H1 (cell line): ENCODE measurements at regions not wholly inside any gene's neighbourhood (a gene's known extent, or its start where the extent isn't known, plus 50 kb on each side); places are given as distances from the start of the nearest gene placed in this dataset.

ENCODE experiments used
- CTCF ChIA-PET: fragments of 300-600 bp; sonication (Branson Sonifier 250); formaldehyde crosslinking; loops from one replicate; lab custom pipeline; 2021; ENCODE audit not compliant: partially characterized antibody; lab: Charles Lee
- POLR2A ChIA-PET: fragments of 300-600 bp; sonication (Branson Sonifier 250); formaldehyde crosslinking; loops from one replicate; lab custom pipeline; 2021; ENCODE audit warnings: inconsistent platforms; ENCODE audit not compliant: partially characterized antibody; lab: Charles Lee
- DNase-seq, 2 experiments: peaks; one replicate each; pipeline versions ENCODE4 v3.0.0 to v3.0.0-alpha.2; 2010 to 2022; ENCODE audit warnings: low spot score in 2 of 2, low read depth in 1 of 2, mixed read lengths in 1 of 2
- FAIRE-seq: peaks from 2 replicates; lab custom pipeline; 2011; peaks lifted over from hg19 to GRCh38; lab: Jason Lieb, UNC
- H2AFZ ChIP-seq: 2 replicates; pipeline ENCODE4 v1.8.1; 2012; ENCODE audit warnings: low read length, inconsistent platforms
- H2AK5ac ChIP-seq: 2 replicates; pipeline ENCODE4 v1.6.1; 2013; ENCODE audit warnings: low read depth, low read length
- H2BK120ac ChIP-seq: replicated peaks from 2 replicates; pipeline ENCODE3; 2013; ENCODE audit warnings: low read depth, low read length, inconsistent platforms
- H2BK12ac ChIP-seq: 2 replicates; pipeline ENCODE4 v1.6.1; 2013; ENCODE audit warnings: low read depth, low read length
- H2BK15ac ChIP-seq: 2 replicates; pipeline ENCODE4 v1.6.1; 2013; ENCODE audit warnings: low read length
- H2BK20ac ChIP-seq: 2 replicates; pipeline ENCODE4 v1.6.1; 2013; ENCODE audit warnings: low read length
- H2BK5ac ChIP-seq: 2 replicates; pipeline ENCODE4 v1.6.1; 2013; ENCODE audit warnings: low read depth, low read length
- H3K14ac ChIP-seq: 2 replicates; pipeline ENCODE4 v1.6.1; 2013; ENCODE audit warnings: inconsistent platforms; ENCODE audit not compliant: insufficient read length
- H3K18ac ChIP-seq: 2 replicates; pipeline ENCODE4 v1.6.1; 2013; ENCODE audit warnings: low read length; ENCODE audit errors: extremely low read depth
- H3K23ac ChIP-seq: 2 replicates; pipeline ENCODE4 v1.6.1; 2013; ENCODE audit warnings: inconsistent platforms; ENCODE audit not compliant: insufficient read length
- H3K23me2 ChIP-seq: 2 replicates; pipeline ENCODE4 v1.6.1; 2013; ENCODE audit warnings: low read depth, low read length
- H3K27ac ChIP-seq: 2 replicates; pipeline ENCODE4 v1.6.1; 2011; ENCODE audit warnings: low read depth, low read length, inconsistent platforms
- H3K27me3 ChIP-seq, 4 experiments: replicated peaks in 1 of 4; 1 replicate in 1 of 4; 2 replicates in 3 of 4; pipeline versions ENCODE4 v1.6.1 to v1.8.1; 2011 to 2013; ENCODE audit warnings: low read length in 3 of 4, mild to moderate bottlenecking in 3 of 4, inconsistent platforms in 2 of 4, mixed read lengths in 2 of 4, moderate library complexity in 1 of 4; ENCODE audit not compliant: control insufficient read depth in 3 of 4, insufficient read depth in 3 of 4; ENCODE audit errors: extremely low read depth in 1 of 4
- H3K36me3 ChIP-seq, 4 experiments: 2 replicates each; pipeline versions ENCODE4 v1.6.1 to v1.8.1; 2011 to 2013; ENCODE audit warnings: mild to moderate bottlenecking in 4 of 4, low read length in 3 of 4, moderate library complexity in 2 of 4, control low read depth in 1 of 4, inconsistent platforms in 1 of 4; ENCODE audit not compliant: insufficient read depth in 4 of 4, control insufficient read depth in 2 of 4
- H3K4ac ChIP-seq: replicated peaks from 2 replicates; pipeline ENCODE3; 2013; ENCODE audit warnings: low read length, low read depth, mixed read lengths, inconsistent platforms; ENCODE audit not compliant: insufficient read length
- H3K4me1 ChIP-seq, 4 experiments: replicated peaks in 1 of 4; 1 replicate in 1 of 4; 2 replicates in 3 of 4; pipeline versions ENCODE4 v1.6.1 to v1.8.1; 2011 to 2013; ENCODE audit warnings: low read length in 3 of 4, inconsistent platforms in 2 of 4, mixed read lengths in 1 of 4; ENCODE audit not compliant: insufficient read depth in 4 of 4, control insufficient read depth in 3 of 4
- H3K4me2 ChIP-seq, 2 experiments: 2 replicates each; pipeline versions ENCODE4 v1.6.1 to v1.8.1; 2011 to 2013; ENCODE audit warnings: low read depth in 2 of 2, low read length in 2 of 2, control low read depth in 1 of 2, inconsistent platforms in 1 of 2, mild to moderate bottlenecking in 1 of 2; ENCODE audit not compliant: insufficient read depth in 1 of 2
- H3K4me3 ChIP-seq, 4 experiments: fragments of 200-600, 300-600 bp in 1 of 4; sonication (generic), shearing (Covaris generic), sonication (Bioruptor Twin) in 1 of 4; 2 replicates each; pipeline versions ENCODE4 v1.5.1 to v1.8.1; 2011 to 2016; ENCODE audit warnings: low read length in 4 of 4, low read depth in 3 of 4, control low read depth in 2 of 4, inconsistent platforms in 2 of 4, mild to moderate bottlenecking in 2 of 4, mixed read lengths in 1 of 4, moderate library complexity in 1 of 4; ENCODE audit not compliant: insufficient read depth in 2 of 4; ENCODE audit errors: extremely low read depth in 1 of 4
- H3K56ac ChIP-seq: replicated peaks from 2 replicates; pipeline ENCODE3; 2013; ENCODE audit warnings: low read depth, mild to moderate bottlenecking, mixed read lengths, low read length, inconsistent platforms; ENCODE audit not compliant: insufficient read length
- H3K79me1 ChIP-seq: 2 replicates; pipeline ENCODE4 v1.6.1; 2013; ENCODE audit warnings: low read depth, low read length, control low read depth
- H3K79me2 ChIP-seq, 2 experiments: 2 replicates each; pipeline versions ENCODE4 v1.6.1 to v1.8.1; 2012 to 2013; ENCODE audit warnings: low read length in 2 of 2, mild to moderate bottlenecking in 2 of 2, inconsistent platforms in 1 of 2; ENCODE audit not compliant: insufficient read depth in 2 of 2, control insufficient read depth in 1 of 2
- H3K9ac ChIP-seq, 4 experiments: replicated peaks in 1 of 4; 1 replicate in 1 of 4; 2 replicates in 3 of 4; pipeline versions ENCODE4 v1.6.1 to v1.8.1; 2011 to 2013; ENCODE audit warnings: low read depth in 3 of 4, low read length in 3 of 4, control low read depth in 2 of 4, mild to moderate bottlenecking in 2 of 4, moderate library complexity in 2 of 4, inconsistent platforms in 1 of 4; ENCODE audit errors: extremely low read depth in 1 of 4
- H3K9me3 ChIP-seq, 2 experiments: 2 replicates each; pipeline versions ENCODE4 v1.6.1 to v1.8.1; 2012 to 2013; ENCODE audit warnings: mild to moderate bottlenecking in 2 of 2, moderate library complexity in 2 of 2, control low read depth in 1 of 2, inconsistent platforms in 1 of 2, low read depth in 1 of 2, low read length in 1 of 2, mixed read lengths in 1 of 2; ENCODE audit not compliant: insufficient read depth in 2 of 2
- H4K20me1 ChIP-seq, 2 experiments: replicated peaks in 1 of 2; 2 replicates each; pipeline versions ENCODE3 to v1.8.1; 2011 to 2013; ENCODE audit warnings: inconsistent platforms in 2 of 2, low read length in 2 of 2, mild to moderate bottlenecking in 1 of 2; ENCODE audit not compliant: insufficient read depth in 2 of 2, control insufficient read depth in 1 of 2
- H4K5ac ChIP-seq: 2 replicates; pipeline ENCODE4 v1.6.1; 2013; ENCODE audit warnings: low read length, low read depth, mixed read lengths, inconsistent platforms; ENCODE audit not compliant: insufficient read length
- H4K8ac ChIP-seq: 2 replicates; pipeline ENCODE4 v1.8.0; 2013; ENCODE audit warnings: mild to moderate bottlenecking, moderate library complexity, low read length, inconsistent platforms; ENCODE audit not compliant: insufficient read depth; ENCODE audit errors: extremely low read depth
- H4K91ac ChIP-seq: replicated peaks from 2 replicates; pipeline ENCODE3; 2013; ENCODE audit warnings: low read length, mixed read lengths, inconsistent platforms; ENCODE audit not compliant: insufficient read length
- E2F6 ChIP-seq: IDR thresholded peaks from 2 replicates; pipeline ENCODE4 v1.6.1; 2012; ENCODE audit warnings: inconsistent platforms
- POLR2A ChIP-seq, 2 experiments: IDR thresholded peaks; 1 replicate in 1 of 2; 2 replicates in 1 of 2; pipeline ENCODE4 v1.6.1; 2011; ENCODE audit warnings: low read depth in 2 of 2, low read length in 2 of 2, mild to moderate bottlenecking in 2 of 2; ENCODE audit errors: control extremely low read depth in 1 of 2
- whole genome bisulfite sequencing, 2 experiments: shearing (Covaris generic) in 1 of 2; methylation state at CpG; one replicate each; pipeline versions ENCODE4 v1.1.6 to v1.1.7; 2013 to 2015; ENCODE audit warnings: low lambda C conversion rate in 2 of 2, mixed read lengths in 2 of 2, inconsistent platforms in 1 of 2, low coverage in 1 of 2, missing lambda C conversion rate in 1 of 2; ENCODE audit not compliant: insufficient replicate concordance in 2 of 2, insufficient coverage in 1 of 2, insufficient read length in 1 of 2; ENCODE audit errors: extremely low coverage in 1 of 2, missing lambda C conversion rate in 1 of 2; 5-methylcytosine and 5-hydroxymethylcytosine counted together

- H3K27me3 ChIP-seq: no peaks in the 10 kb centered on the region
- H4K8ac ChIP-seq: no peak overlapping the region
- no peak overlapping the region for H3K9ac ChIP-seq
- H4K5ac ChIP-seq: no peak overlapping the region
- no peak overlapping the region for H4K91ac ChIP-seq
- H3K79me1 ChIP-seq: no peaks in the 10 kb centered on the region
- H3K9me3 ChIP-seq: no peaks in the 10 kb centered on the region
- no peak overlapping the region for H3K4me3 ChIP-seq
- H3K23ac ChIP-seq: no peak overlapping the region
- H2AFZ ChIP-seq: no peak overlapping the region
- no peak overlapping the region for H2BK15ac ChIP-seq
- TF ChIP-seq POLR2A (IDR thresholded peaks at IDR 0.05; ENCODE audit: control extremely low read depth in 1 of 2, low read depth in 2 of 2, low read length in 2 of 2): no peak
- TF ChIP-seq E2F6: no peak
- ChIA-PET POLR2A (no interaction called here), CTCF (interaction anchor here (1.1 kb wide), 1 partner anchor 16 kb away, joined by 3 read pairs; no protein-coding TSS in a partner anchor)
- H3K79me2 ChIP-seq: no peaks in the 10 kb centered on the region
- no peak overlapping the region for H2BK5ac ChIP-seq
- H2BK12ac ChIP-seq: no peak overlapping the region
- 91% methylated on average over 4 of the region's 4 CpGs; no CpG with 5 or more reads in 1 of the 2 experiments for WGBS, 2 experiments
- no peak for DNase-seq
- no peak overlapping the region for H3K56ac ChIP-seq
- no peak overlapping the region for H3K27ac ChIP-seq
- H3K14ac ChIP-seq: no peak overlapping the region
- no peaks in the 10 kb centered on the region for H3K23me2 ChIP-seq
- H3K36me3 ChIP-seq: no peaks in the 10 kb centered on the region
- no peak overlapping the region for H2BK120ac ChIP-seq
- H3K18ac ChIP-seq: no peak overlapping the region
- H2AK5ac ChIP-seq: no peak overlapping the region
- no peak for FAIRE-seq
- H3K4me2 ChIP-seq: no peak overlapping the region
- H4K20me1 ChIP-seq: no peaks in the 10 kb centered on the region
- H2BK20ac ChIP-seq: no peak overlapping the region
- no peak overlapping the region for H3K4ac ChIP-seq
- H3K4me1 ChIP-seq: no peaks in the 10 kb centered on the region
These were observed 157.2 kb upstream of the SLC25A13 start for GRCh38 chr7:96479015-96479645.
